ENCODE measurements at regions not wholly inside any gene's neighbourhood (a gene's known extent, or its start where the extent isn't known, plus 50 kb on each side); places are given as distances from the start of the nearest gene placed in this dataset.
"Not testable (repeated sequence)": the region's sequence is repeated elsewhere in the genome, so short reads cannot be mapped to it uniquely, and the experiment has no call there.

DNA sequence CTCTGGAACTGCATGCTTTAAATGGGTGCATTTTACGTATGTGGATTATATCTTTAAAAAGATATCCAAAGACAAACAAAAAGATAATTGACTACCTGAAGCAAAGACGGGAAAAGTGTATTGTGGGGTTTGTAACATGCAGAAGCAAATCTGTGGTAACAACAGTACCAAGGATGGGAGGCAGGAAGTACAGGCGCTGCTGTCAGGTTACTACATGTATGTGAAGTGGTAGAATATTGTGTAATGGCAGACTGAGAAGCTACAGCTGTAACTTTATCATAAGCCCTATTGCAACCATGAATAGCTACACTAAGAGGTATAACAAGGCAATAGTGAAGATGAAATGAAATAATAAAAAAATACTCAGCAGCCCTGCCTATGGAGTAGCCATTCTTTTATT is 192.7 kb downstream of the NPIPB11 start:
- intact Hi-C loops (cut with micrococcal nuclease); H3K4me1 ChIP-seq (ENCODE audit: control insufficient read depth, insufficient read depth, low read length); H3K4me3 ChIP-seq (ENCODE audit: low read length); H3K4me3 Mint-ChIP-seq; DNase-seq; H3K36me3 Mint-ChIP-seq; H3K9me3 ChIP-seq (ENCODE audit: control insufficient read depth, insufficient read depth, low read length); H3K27me3 Mint-ChIP-seq (ENCODE audit: low read depth in 2 of 2); H3K27me3 ChIP-seq (ENCODE audit: control insufficient read depth, insufficient read depth, low read length); H3K36me3 ChIP-seq (ENCODE audit: control insufficient read depth, insufficient read depth, low read length); H3K9me3 Mint-ChIP-seq; H3K27ac ChIP-seq (ENCODE audit: low read length): not testable (repeated sequence)
- WGBS (ENCODE audit: insufficient coverage), result 73% methylated on average over 2 of the region's 3 CpGs
- peak in 1 of 3 donors; percentile 48 for ATAC-seq
- peak overlapping the region; percentile 6 to 8 for H3K27ac Mint-ChIP-seq
- H3K4me1 Mint-ChIP-seq, result peaks cover 13 to 14% of the 10 kb centered on the region in 2 donors

DNA sequence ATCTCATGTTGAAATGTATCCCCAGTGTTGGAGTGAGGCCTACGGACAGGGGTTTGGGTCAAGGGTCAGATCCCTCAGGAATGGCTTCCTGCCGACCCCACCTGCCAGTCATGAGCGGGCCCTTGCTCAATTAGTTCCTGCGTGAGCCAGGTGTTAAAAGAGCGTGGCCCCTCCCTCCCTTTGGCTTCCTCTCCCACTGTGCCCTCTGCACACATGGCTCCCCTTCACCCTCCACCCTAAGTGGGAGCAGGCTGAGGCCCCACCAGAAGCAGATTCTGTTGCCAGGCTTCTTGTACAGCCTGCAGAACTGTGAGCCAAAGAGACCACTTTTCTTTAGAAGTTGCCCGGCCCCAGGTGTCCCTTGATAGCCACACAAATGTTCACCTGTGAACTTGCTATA is 193.3 kb downstream of the NPIPB11 start:
- ATAC-seq; H3K27ac ChIP-seq (ENCODE audit: low read length); H3K4me1 ChIP-seq (ENCODE audit: control insufficient read depth, insufficient read depth, low read length); H3K36me3 Mint-ChIP-seq; H3K9me3 ChIP-seq (ENCODE audit: control insufficient read depth, insufficient read depth, low read length); H3K27me3 ChIP-seq (ENCODE audit: control insufficient read depth, insufficient read depth, low read length); H3K27me3 Mint-ChIP-seq (ENCODE audit: low read depth in 2 of 2); H3K36me3 ChIP-seq (ENCODE audit: control insufficient read depth, insufficient read depth, low read length); H3K4me3 ChIP-seq (ENCODE audit: low read length); H3K9me3 Mint-ChIP-seq; DNase-seq; intact Hi-C loops (cut with micrococcal nuclease); H3K4me3 Mint-ChIP-seq: not testable (repeated sequence)
- H3K27ac Mint-ChIP-seq, result peak overlapping the region; percentile 6 to 8
- 86% methylated on average over 5 of the region's 6 CpGs for WGBS (ENCODE audit: insufficient coverage)
- H3K4me1 Mint-ChIP-seq, result peaks cover 13 to 14% of the 10 kb centered on the region in 2 donors

DNA sequence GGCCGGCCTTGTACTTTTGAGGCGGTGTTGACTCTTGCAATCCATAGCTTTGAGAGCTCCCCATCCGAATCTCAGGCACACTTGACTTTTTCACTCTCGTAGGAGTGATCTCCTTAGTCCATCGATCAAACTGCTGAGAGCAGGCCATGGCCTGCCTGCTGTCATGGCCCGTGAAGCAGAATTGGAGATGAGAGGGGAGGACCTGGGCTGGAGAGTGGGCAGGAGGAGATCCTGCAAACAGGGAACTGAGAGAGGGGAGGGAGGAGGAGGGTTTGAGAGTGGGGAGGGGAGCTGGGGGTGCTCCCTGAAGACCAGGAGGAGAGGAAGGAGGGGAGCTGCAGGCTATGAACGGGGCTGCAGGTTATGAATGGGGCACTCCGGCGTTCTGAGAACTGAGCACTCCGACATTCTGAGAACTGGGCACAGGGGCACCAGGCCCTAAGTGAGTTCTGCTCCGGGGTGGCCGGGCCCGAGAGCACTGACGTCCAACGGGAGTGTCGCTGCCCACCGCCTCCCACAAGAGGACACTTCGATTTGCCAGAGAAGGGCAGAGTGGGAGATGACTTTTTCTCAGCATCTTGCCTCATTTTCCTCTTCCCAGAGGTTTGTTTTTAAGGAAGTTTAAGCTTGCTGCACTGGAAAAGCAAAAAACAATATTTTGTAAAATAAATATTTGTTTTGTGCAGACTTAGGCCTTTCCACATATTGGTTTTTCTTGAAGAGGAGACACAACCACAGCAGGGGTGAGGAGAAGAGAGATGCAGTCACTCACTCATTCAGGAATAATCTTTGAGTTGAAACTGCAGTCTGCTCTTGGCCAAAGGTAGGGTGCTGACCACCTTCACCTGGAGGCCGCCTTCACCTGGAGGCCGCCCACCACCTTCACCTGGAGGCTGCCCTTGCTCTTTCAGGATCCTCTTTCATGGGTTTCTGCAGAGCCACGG is 194.2 kb downstream of the NPIPB11 start:
- H3K4me3 Mint-ChIP-seq, result not testable (repeated sequence)

DNA sequence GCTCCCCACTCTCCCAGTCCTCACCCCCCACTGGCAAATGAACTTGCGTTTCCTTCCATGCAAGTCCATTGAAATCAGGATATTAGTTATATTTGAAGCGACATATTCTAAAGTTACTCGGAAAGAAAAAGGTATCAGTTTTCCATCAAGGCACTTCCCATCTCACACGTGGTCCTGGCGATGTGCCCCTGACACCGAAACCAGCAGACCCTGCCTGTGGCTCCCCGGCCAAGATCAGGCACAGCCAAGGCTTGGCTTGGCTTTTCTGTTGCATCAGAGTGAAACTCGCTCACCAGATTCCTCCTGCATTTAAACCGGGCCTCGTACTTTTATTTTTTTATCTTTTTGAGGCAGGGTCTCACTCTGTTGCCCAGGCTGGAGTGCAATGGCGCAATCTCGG is 195.1 kb downstream of the NPIPB11 start:
- H3K27ac Mint-ChIP-seq; H3K27ac ChIP-seq (ENCODE audit: low read length); H3K4me1 ChIP-seq (ENCODE audit: control insufficient read depth, insufficient read depth, low read length); DNase-seq; ATAC-seq; H3K9me3 Mint-ChIP-seq; H3K9me3 ChIP-seq (ENCODE audit: control insufficient read depth, insufficient read depth, low read length); H3K36me3 ChIP-seq (ENCODE audit: control insufficient read depth, insufficient read depth, low read length); H3K27me3 Mint-ChIP-seq (ENCODE audit: low read depth in 2 of 2); H3K27me3 ChIP-seq (ENCODE audit: control insufficient read depth, insufficient read depth, low read length); H3K4me3 ChIP-seq (ENCODE audit: low read length); H3K4me3 Mint-ChIP-seq; intact Hi-C loops (cut with micrococcal nuclease): not testable (repeated sequence)
- Mint-ChIP-seq H3K36me3 (peaks cover 15% of the 10 kb centered on the region), H3K4me1 (peaks cover 13 to 14% of the 10 kb centered on the region in 2 donors)
- 97% methylated on average over 12 of the region's 12 CpGs for WGBS (ENCODE audit: insufficient coverage)

More for the DNA sequence above, 194.2 kb downstream of the NPIPB11 start:
- DNase-seq; H3K27ac ChIP-seq (ENCODE audit: low read length); H3K27ac Mint-ChIP-seq; H3K27me3 Mint-ChIP-seq (ENCODE audit: low read depth in 2 of 2); ATAC-seq; intact Hi-C loops (cut with micrococcal nuclease); H3K4me1 ChIP-seq (ENCODE audit: control insufficient read depth, insufficient read depth, low read length); H3K27me3 ChIP-seq (ENCODE audit: control insufficient read depth, insufficient read depth, low read length); H3K9me3 Mint-ChIP-seq; H3K4me3 ChIP-seq (ENCODE audit: low read length); H3K36me3 ChIP-seq (ENCODE audit: control insufficient read depth, insufficient read depth, low read length); H3K36me3 Mint-ChIP-seq; H3K9me3 ChIP-seq (ENCODE audit: control insufficient read depth, insufficient read depth, low read length): not testable (repeated sequence)
- H3K4me1 Mint-ChIP-seq, result peaks cover 13 to 14% of the 10 kb centered on the region in 2 donors
- 95% methylated on average over 19 of the region's 21 CpGs for WGBS (ENCODE audit: insufficient coverage)

DNA sequence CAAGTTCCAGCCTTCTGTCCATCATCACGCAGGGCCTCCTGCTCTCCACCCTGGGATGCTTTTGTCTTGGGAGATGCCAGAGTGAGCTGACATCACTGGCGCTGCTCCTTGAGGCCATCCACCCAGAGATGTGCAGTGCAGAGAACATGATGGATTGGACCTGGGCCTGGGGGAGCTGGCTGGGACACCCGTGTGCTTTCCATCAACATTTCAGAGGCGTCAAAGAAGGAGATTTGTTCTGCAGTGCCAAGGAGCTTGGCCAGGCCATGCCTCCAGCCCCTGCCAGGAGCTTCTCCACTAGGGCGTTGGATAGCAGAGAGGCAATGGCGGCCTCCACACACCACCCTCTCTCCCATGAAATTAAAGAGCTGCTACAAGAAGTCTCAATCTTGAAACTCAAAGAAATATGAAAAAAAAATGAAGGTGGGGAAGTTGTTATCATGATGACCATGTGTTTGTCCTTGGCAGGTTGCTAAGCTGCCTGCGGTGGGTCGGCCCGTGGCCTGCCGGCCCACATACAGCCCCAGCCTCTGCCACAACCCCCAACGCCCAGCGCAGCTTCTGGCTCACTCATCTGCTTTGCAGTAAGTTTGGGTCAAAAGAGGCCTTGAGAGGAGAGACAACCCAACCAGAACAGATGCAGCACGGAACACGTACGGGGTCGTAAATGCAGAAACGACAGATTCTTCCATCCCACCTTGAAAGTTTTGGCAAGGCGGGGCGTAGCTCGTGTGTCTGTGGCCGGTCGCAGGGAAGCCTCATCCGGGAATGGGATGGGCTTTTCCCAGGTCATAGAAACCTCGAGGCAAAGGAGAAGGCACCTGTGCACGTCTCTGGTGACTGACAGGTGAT is 196.0 kb downstream of the NPIPB11 start:
- H3K9me3 ChIP-seq (ENCODE audit: control insufficient read depth, insufficient read depth, low read length); H3K27ac ChIP-seq (ENCODE audit: low read length); H3K27ac Mint-ChIP-seq; H3K4me3 ChIP-seq (ENCODE audit: low read length); H3K27me3 ChIP-seq (ENCODE audit: control insufficient read depth, insufficient read depth, low read length); intact Hi-C loops (cut with micrococcal nuclease); ATAC-seq; DNase-seq; H3K4me1 ChIP-seq (ENCODE audit: control insufficient read depth, insufficient read depth, low read length); H3K9me3 Mint-ChIP-seq; H3K36me3 ChIP-seq (ENCODE audit: control insufficient read depth, insufficient read depth, low read length); H3K4me3 Mint-ChIP-seq; H3K27me3 Mint-ChIP-seq (ENCODE audit: low read depth in 2 of 2): not testable (repeated sequence)
- H3K36me3 Mint-ChIP-seq, result peaks cover 17% of the 10 kb centered on the region
- H3K4me1 Mint-ChIP-seq, result peaks cover 19% of the 10 kb centered on the region in 2 donors
- 93% methylated on average over 17 of the region's 25 CpGs for WGBS (ENCODE audit: insufficient coverage)

DNA sequence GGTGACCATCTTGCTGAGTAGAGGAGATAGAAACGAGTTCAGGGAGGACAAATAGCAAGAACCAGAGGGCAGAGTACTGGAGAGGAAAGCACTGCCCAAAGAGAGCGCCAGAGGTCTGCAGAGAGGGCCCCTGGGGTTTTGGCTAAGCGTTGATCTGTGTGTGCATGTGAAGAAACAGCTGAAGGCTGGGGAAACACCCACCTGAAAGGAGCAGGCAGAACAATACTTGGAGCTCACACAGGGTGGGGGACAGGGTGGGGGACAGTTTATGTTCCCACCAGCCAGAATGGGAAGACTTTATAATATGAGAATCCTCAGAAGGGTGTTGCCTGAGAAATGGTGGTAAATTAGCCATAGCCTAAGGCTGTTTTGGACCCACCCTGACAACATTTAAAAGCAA is 200.4 kb downstream of the NPIPB11 start:
- H3K27me3 Mint-ChIP-seq (ENCODE audit: low read depth in 2 of 2); H3K4me3 ChIP-seq (ENCODE audit: low read length); H3K9me3 Mint-ChIP-seq; H3K36me3 ChIP-seq (ENCODE audit: control insufficient read depth, insufficient read depth, low read length); H3K27me3 ChIP-seq (ENCODE audit: control insufficient read depth, insufficient read depth, low read length); intact Hi-C loops (cut with micrococcal nuclease); H3K9me3 ChIP-seq (ENCODE audit: control insufficient read depth, insufficient read depth, low read length); DNase-seq; H3K4me3 Mint-ChIP-seq; ATAC-seq; H3K4me1 ChIP-seq (ENCODE audit: control insufficient read depth, insufficient read depth, low read length); H3K27ac Mint-ChIP-seq; H3K27ac ChIP-seq (ENCODE audit: low read length): not testable (repeated sequence)
- 84% methylated on average over 2 of the region's 3 CpGs for WGBS (ENCODE audit: insufficient coverage)
- Mint-ChIP-seq H3K4me1 (peaks cover 10% of the 10 kb centered on the region in 2 donors), H3K36me3 (peaks cover 17% of the 10 kb centered on the region)

DNA sequence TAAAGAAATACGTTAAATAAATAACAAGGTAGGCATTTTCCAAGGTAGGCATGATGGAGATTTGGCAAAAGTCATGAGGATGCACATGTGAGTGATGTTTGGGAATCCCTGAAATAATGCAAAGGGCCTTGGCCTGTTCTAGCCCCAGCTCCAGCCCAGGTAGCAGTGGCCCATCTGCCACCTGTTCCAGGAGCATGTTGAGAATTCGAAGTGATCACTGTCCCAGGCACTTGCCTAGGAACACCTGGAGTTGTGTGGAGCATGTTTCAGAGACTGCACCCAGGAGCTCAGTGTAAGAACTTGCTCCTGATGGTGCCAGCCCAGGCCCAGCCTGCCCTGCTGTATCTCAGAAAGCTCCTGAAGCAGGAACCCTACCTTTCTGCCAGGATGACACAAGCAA is 201.4 kb downstream of the NPIPB11 start:
- H3K9me3 Mint-ChIP-seq; ATAC-seq; H3K27ac Mint-ChIP-seq; H3K4me3 Mint-ChIP-seq; H3K27me3 Mint-ChIP-seq (ENCODE audit: low read depth in 2 of 2); intact Hi-C loops (cut with micrococcal nuclease); H3K27me3 ChIP-seq (ENCODE audit: control insufficient read depth, insufficient read depth, low read length); H3K36me3 ChIP-seq (ENCODE audit: control insufficient read depth, insufficient read depth, low read length); H3K27ac ChIP-seq (ENCODE audit: low read length); H3K9me3 ChIP-seq (ENCODE audit: control insufficient read depth, insufficient read depth, low read length); H3K4me3 ChIP-seq (ENCODE audit: low read length); H3K4me1 ChIP-seq (ENCODE audit: control insufficient read depth, insufficient read depth, low read length): not testable (repeated sequence)
- H3K36me3 Mint-ChIP-seq, result peaks cover 17% of the 10 kb centered on the region
- peak in 1 of 2 donors; percentile 7 for DNase-seq
- peaks cover 10% of the 10 kb centered on the region in 2 donors for H3K4me1 Mint-ChIP-seq
- WGBS (ENCODE audit: insufficient coverage), result 94% methylated on average over 1 of the region's 2 CpGs
